GM23338 (cell line): ENCODE measurements at regions not wholly inside any gene's neighbourhood (a gene's known extent, or its start where the extent isn't known, plus 50 kb on each side); places are given as distances from the start of the nearest gene placed in this dataset.

ENCODE experiments used
- ATAC-seq: fragments of 200-7000 bp; cut with Tn5 transposase; 3 replicates; pipeline ENCODE4 v1.9.1; 2020
- DNase-seq: peaks from one replicate; pipeline ENCODE4 v3.0.0-alpha.2; 2015; ENCODE audit warnings: low spot score
- H2AFZ ChIP-seq: fragments of 200-600 bp; sonication (generic); 2 replicates; pipeline ENCODE4 v1.8.0; 2016; ENCODE audit warnings: antibody characterized with exemption, mild to moderate bottlenecking, moderate library complexity
- H3F3A ChIP-seq: fragments of 200-600 bp; sonication (generic); replicated peaks from 2 replicates; pipeline ENCODE4 v1.8.0; 2017; ENCODE audit warnings: antibody characterized with exemption, mixed run types, low read depth
- H3K27ac ChIP-seq: fragments of 200-600 bp; sonication (generic); 2 replicates; pipeline ENCODE4 v1.6.1; 2016; ENCODE audit warnings: low read depth
- H3K27me3 ChIP-seq: fragments of 200-600 bp; sonication (generic); 2 replicates; pipeline ENCODE4 v1.8.0; 2016; ENCODE audit warnings: mild to moderate bottlenecking, mixed run types, moderate library complexity; ENCODE audit not compliant: insufficient read depth
- H3K36me3 ChIP-seq: fragments of 200-600 bp; sonication (generic); 2 replicates; pipeline ENCODE4 v1.8.0; 2016; ENCODE audit warnings: mild to moderate bottlenecking; ENCODE audit not compliant: insufficient read depth
- H3K4me1 ChIP-seq: fragments of 200-600 bp; sonication (generic); 2 replicates; pipeline ENCODE4 v1.8.0; 2016; ENCODE audit warnings: mild to moderate bottlenecking, moderate library complexity; ENCODE audit not compliant: insufficient read depth
- H3K4me2 ChIP-seq: fragments of 200-600 bp; sonication (generic); 2 replicates; pipeline ENCODE4 v1.7.1; 2017; ENCODE audit warnings: mixed run types
- H3K4me3 ChIP-seq: fragments of 200-600 bp; sonication (generic); 2 replicates; pipeline ENCODE4 v1.6.1; 2016; ENCODE audit warnings: mixed run types
- H3K79me2 ChIP-seq: fragments of 200-600 bp; sonication (generic); replicated peaks from 2 replicates; pipeline ENCODE4 v1.8.0; 2017; ENCODE audit warnings: mild to moderate bottlenecking; ENCODE audit not compliant: insufficient read depth
- H3K9me2 ChIP-seq: fragments of 200-600 bp; sonication (generic); 2 replicates; pipeline ENCODE4 v1.8.0; 2017; ENCODE audit not compliant: insufficient read depth
- H4K20me1 ChIP-seq: fragments of 200-600 bp; sonication (generic); replicated peaks from 2 replicates; pipeline ENCODE4 v1.8.0; 2017; ENCODE audit warnings: mild to moderate bottlenecking; ENCODE audit not compliant: insufficient read depth
- H3K27ac Mint-ChIP-seq: 2 replicates; pipeline ENCODE4 v1.8.0; 2020; ENCODE audit warnings: inconsistent platforms, mild to moderate bottlenecking, moderate library complexity, mixed read lengths
- H3K27me3 Mint-ChIP-seq: 3 replicates; pipeline ENCODE4 v1.8.0; 2022; ENCODE audit warnings: low read depth, mild to moderate bottlenecking, moderate library complexity, mixed read lengths, inconsistent platforms; ENCODE audit not compliant: insufficient read depth, poor library complexity
- H3K36me3 Mint-ChIP-seq: 3 replicates; pipeline ENCODE4 v1.8.0; 2021; ENCODE audit warnings: low read depth, mild to moderate bottlenecking, inconsistent platforms, moderate library complexity, mixed read lengths
- H3K4me1 Mint-ChIP-seq: 3 replicates; pipeline ENCODE4 v1.8.0; 2020; ENCODE audit warnings: mild to moderate bottlenecking, inconsistent platforms, mixed read lengths
- H3K4me3 Mint-ChIP-seq: 3 replicates; pipeline ENCODE4 v1.8.0; 2021; ENCODE audit warnings: moderate library complexity, mild to moderate bottlenecking, inconsistent platforms, mixed read lengths
- H3K9me3 Mint-ChIP-seq: 3 replicates; pipeline ENCODE4 v1.8.0; 2020; ENCODE audit warnings: moderate library complexity, mild to moderate bottlenecking, inconsistent platforms, mixed read lengths
- CREB1 ChIP-seq: fragments of 250-450 bp; sonication (Bioruptor Pico); IDR thresholded peaks from 2 replicates; pipeline ENCODE4 v1.5.0; 2020; ENCODE audit warnings: low read depth, mild to moderate bottlenecking, moderate library complexity
- EZH2 ChIP-seq: fragments of 200-600 bp; sonication (generic); IDR thresholded peaks from one replicate; pipeline ENCODE4 v1.8.0; 2017; ENCODE audit warnings: antibody characterized with exemption, mild to moderate bottlenecking, low read depth; ENCODE audit not compliant: unreplicated experiment
- EZH2phosphoT487 ChIP-seq: fragments of 200-600 bp; sonication (generic); IDR thresholded peaks from one replicate; pipeline ENCODE4 v1.8.1; 2018; ENCODE audit warnings: antibody characterized with exemption; ENCODE audit not compliant: unreplicated experiment
- JUNB ChIP-seq: IDR thresholded peaks from one replicate; pipeline ENCODE4 v1.6.1; 2016; ENCODE audit warnings: antibody characterized with exemption; ENCODE audit not compliant: unreplicated experiment
- NANOG ChIP-seq: IDR thresholded peaks from 2 replicates; pipeline ENCODE4 v1.6.1; 2016; ENCODE audit warnings: antibody characterized with exemption, borderline replicate concordance
- POLR2AphosphoS5 ChIP-seq: IDR thresholded peaks from 2 replicates; pipeline ENCODE4 v1.6.1; 2016; ENCODE audit warnings: antibody characterized with exemption, low read depth
- STAT1 ChIP-seq: IDR thresholded peaks from one replicate; pipeline ENCODE4 v1.6.1; 2016; ENCODE audit warnings: antibody characterized with exemption; ENCODE audit not compliant: unreplicated experiment
- ZNF331 ChIP-seq: fragments of 250-450 bp; sonication (Bioruptor Pico); IDR thresholded peaks from 2 replicates; pipeline ENCODE4 v1.5.0; 2020; ENCODE audit warnings: low read depth, mild to moderate bottlenecking, moderate library complexity
- TF ChIP-seq, protein P1 (sequence below): IDR thresholded peaks from 2 replicates; pipeline ENCODE4 v1.6.1; 2016; ENCODE audit warnings: antibody characterized with exemption
- TF ChIP-seq, protein P2 (sequence below): fragments of 250-450 bp; sonication (Bioruptor Pico); IDR thresholded peaks from 2 replicates; pipeline ENCODE4 v1.5.0; 2020; ENCODE audit warnings: mild to moderate bottlenecking, moderate library complexity
- TF ChIP-seq, protein P3 (sequence below): IDR thresholded peaks from one replicate; pipeline ENCODE4 v1.6.1; 2018; ENCODE audit warnings: antibody characterized with exemption; ENCODE audit not compliant: unreplicated experiment

DNA sequence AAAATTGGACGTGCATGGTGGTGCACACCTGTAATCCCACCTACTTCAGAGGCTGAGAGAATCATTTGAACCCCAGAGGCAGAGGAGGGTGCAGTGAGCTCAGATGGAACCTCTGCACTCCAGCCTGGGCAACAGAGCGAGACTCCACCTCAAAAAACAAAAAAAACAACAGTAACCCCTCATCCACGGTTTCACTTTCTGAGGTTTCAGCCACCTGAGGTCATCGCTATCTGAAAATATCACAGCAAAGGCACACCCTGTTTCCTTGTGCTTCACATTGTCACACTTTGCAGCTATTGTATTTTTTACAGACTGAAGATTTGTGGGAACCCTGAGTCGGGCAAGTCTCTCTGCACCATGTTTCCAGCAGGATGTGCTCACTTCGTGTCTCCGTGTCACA is 54.1 kb upstream of the FOXQ1 start:
- Histone ChIP-seq H3F3A (no peaks in the 10 kb centered on the region), H2AFZ (no peak overlapping the region), H3K27me3 (no peaks in the 10 kb centered on the region), H4K20me1 (no peaks in the 10 kb centered on the region), H3K4me1 (no peaks in the 10 kb centered on the region), H3K36me3 (no peaks in the 10 kb centered on the region), H3K4me2 (no peak overlapping the region), H3K9me2 (no peaks in the 10 kb centered on the region), H3K4me3 (no peak overlapping the region), H3K27ac (no peak overlapping the region), H3K79me2 (no peaks in the 10 kb centered on the region)
- H3K4me1 Mint-ChIP-seq = no peaks in the 10 kb centered on the region
- H3K36me3 Mint-ChIP-seq = no peaks in the 10 kb centered on the region
- no peaks in the 10 kb centered on the region for H3K9me3 Mint-ChIP-seq
- H3K4me3 Mint-ChIP-seq = no peak overlapping the region
- TF ChIP-seq, protein P1, sequence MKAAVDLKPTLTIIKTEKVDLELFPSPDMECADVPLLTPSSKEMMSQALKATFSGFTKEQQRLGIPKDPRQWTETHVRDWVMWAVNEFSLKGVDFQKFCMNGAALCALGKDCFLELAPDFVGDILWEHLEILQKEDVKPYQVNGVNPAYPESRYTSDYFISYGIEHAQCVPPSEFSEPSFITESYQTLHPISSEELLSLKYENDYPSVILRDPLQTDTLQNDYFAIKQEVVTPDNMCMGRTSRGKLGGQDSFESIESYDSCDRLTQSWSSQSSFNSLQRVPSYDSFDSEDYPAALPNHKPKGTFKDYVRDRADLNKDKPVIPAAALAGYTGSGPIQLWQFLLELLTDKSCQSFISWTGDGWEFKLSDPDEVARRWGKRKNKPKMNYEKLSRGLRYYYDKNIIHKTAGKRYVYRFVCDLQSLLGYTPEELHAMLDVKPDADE = no peak
- TF ChIP-seq, protein P2, sequence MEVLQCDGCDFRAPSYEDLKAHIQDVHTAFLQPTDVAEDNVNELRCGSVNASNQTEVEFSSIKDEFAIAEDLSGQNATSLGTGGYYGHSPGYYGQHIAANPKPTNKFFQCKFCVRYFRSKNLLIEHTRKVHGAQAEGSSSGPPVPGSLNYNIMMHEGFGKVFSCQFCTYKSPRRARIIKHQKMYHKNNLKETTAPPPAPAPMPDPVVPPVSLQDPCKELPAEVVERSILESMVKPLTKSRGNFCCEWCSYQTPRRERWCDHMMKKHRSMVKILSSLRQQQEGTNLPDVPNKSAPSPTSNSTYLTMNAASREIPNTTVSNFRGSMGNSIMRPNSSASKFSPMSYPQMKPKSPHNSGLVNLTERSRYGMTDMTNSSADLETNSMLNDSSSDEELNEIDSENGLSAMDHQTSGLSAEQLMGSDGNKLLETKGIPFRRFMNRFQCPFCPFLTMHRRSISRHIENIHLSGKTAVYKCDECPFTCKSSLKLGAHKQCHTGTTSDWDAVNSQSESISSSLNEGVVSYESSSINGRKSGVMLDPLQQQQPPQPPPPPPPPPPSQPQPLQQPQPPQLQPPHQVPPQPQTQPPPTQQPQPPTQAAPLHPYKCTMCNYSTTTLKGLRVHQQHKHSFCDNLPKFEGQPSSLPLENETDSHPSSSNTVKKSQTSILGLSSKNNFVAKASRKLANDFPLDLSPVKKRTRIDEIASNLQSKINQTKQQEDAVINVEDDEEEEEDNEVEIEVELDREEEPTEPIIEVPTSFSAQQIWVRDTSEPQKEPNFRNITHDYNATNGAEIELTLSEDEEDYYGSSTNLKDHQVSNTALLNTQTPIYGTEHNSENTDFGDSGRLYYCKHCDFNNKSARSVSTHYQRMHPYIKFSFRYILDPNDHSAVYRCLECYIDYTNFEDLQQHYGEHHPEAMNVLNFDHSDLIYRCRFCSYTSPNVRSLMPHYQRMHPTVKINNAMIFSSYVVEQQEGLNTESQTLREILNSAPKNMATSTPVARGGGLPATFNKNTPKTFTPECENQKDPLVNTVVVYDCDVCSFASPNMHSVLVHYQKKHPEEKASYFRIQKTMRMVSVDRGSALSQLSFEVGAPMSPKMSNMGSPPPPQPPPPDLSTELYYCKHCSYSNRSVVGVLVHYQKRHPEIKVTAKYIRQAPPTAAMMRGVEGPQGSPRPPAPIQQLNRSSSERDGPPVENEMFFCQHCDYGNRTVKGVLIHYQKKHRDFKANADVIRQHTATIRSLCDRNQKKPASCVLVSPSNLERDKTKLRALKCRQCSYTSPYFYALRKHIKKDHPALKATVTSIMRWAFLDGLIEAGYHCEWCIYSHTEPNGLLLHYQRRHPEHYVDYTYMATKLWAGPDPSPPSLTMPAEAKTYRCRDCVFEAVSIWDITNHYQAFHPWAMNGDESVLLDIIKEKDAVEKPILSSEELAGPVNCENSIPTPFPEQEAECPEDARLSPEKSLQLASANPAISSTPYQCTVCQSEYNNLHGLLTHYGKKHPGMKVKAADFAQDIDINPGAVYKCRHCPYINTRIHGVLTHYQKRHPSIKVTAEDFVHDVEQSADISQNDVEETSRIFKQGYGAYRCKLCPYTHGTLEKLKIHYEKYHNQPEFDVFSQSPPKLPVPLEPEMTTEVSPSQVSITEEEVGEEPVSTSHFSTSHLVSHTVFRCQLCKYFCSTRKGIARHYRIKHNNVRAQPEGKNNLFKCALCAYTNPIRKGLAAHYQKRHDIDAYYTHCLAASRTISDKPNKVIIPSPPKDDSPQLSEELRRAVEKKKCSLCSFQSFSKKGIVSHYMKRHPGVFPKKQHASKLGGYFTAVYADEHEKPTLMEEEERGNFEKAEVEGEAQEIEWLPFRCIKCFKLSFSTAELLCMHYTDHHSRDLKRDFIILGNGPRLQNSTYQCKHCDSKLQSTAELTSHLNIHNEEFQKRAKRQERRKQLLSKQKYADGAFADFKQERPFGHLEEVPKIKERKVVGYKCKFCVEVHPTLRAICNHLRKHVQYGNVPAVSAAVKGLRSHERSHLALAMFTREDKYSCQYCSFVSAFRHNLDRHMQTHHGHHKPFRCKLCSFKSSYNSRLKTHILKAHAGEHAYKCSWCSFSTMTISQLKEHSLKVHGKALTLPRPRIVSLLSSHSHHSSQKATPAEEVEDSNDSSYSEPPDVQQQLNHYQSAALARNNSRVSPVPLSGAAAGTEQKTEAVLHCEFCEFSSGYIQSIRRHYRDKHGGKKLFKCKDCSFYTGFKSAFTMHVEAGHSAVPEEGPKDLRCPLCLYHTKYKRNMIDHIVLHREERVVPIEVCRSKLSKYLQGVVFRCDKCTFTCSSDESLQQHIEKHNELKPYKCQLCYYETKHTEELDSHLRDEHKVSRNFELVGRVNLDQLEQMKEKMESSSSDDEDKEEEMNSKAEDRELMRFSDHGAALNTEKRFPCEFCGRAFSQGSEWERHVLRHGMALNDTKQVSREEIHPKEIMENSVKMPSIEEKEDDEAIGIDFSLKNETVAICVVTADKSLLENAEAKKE (CRISPR knock-in tag) = no peak
- no peak for TF ChIP-seq STAT1
- TF ChIP-seq JUNB = no peak
- TF ChIP-seq CREB1 (CRISPR knock-in tag) = no peak
- no peak for TF ChIP-seq EZH2
- TF ChIP-seq, protein P3, sequence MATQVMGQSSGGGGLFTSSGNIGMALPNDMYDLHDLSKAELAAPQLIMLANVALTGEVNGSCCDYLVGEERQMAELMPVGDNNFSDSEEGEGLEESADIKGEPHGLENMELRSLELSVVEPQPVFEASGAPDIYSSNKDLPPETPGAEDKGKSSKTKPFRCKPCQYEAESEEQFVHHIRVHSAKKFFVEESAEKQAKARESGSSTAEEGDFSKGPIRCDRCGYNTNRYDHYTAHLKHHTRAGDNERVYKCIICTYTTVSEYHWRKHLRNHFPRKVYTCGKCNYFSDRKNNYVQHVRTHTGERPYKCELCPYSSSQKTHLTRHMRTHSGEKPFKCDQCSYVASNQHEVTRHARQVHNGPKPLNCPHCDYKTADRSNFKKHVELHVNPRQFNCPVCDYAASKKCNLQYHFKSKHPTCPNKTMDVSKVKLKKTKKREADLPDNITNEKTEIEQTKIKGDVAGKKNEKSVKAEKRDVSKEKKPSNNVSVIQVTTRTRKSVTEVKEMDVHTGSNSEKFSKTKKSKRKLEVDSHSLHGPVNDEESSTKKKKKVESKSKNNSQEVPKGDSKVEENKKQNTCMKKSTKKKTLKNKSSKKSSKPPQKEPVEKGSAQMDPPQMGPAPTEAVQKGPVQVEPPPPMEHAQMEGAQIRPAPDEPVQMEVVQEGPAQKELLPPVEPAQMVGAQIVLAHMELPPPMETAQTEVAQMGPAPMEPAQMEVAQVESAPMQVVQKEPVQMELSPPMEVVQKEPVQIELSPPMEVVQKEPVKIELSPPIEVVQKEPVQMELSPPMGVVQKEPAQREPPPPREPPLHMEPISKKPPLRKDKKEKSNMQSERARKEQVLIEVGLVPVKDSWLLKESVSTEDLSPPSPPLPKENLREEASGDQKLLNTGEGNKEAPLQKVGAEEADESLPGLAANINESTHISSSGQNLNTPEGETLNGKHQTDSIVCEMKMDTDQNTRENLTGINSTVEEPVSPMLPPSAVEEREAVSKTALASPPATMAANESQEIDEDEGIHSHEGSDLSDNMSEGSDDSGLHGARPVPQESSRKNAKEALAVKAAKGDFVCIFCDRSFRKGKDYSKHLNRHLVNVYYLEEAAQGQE = no peak
- TF ChIP-seq NANOG = no peak
- no peak for TF ChIP-seq EZH2phosphoT487
- no peak for TF ChIP-seq POLR2AphosphoS5
- TF ChIP-seq ZNF331 (CRISPR knock-in tag) = no peak
- H3K27ac Mint-ChIP-seq = no peak overlapping the region
- no peak for ATAC-seq
- DNase-seq = no peak
- peaks cover 5% of the 10 kb centered on the region for H3K27me3 Mint-ChIP-seq
